ENCODE measurements at regions not wholly inside any gene's neighbourhood (a gene's known extent, or its start where the extent isn't known, plus 50 kb on each side); places are given as distances from the start of the nearest gene placed in this dataset.

DNA sequence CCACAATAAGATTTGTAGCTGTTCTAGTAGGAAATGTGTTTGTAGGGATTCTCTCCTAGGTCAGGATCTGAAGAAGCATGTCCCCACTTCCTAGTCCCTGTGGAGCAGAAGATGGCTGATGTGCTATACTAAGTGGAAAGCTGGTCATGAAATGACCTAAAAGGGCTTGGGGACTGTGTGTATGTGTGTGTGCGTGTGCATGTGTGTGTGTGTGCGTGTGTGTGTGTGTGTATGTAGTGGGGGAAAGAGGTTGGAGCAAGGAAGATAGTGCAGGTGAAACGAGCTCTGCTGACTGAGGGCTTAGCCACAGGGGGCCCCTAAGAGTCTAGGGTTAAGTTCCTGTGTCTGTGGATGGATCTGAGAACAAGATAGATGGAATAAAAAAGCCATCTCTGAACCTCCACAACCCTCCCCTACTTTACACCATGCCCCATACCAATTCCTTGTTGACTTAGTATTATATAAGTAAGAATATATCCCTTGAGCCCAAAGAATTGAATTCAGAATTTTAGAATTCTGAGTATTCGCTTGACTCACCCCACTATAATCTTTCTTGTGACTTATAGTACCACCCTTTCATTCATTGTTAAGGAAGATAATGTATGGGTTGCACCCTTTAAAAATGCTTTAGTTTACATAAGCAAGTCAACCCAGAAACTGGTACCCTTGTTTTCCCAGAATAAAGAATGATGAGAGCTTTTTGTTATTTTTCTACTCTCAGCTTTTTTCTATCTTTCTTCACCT lies 96.1 kb downstream of the RPL22L1 start:
- Histone ChIP-seq H3K36me3 (ENCODE audit: control insufficient read depth in 2 of 2, insufficient read depth in 2 of 2, low read length in 1 of 2) (no peaks in the 10 kb centered on the region), H3K27ac (ENCODE audit: low read depth in 1 of 2, low read length in 1 of 2) (no peak overlapping the region), H3K4me3 (ENCODE audit: low read length in 2 of 2) (no peak overlapping the region), H3K27me3 (ENCODE audit: control insufficient read depth in 2 of 2, insufficient read depth in 1 of 2, low read length in 1 of 2) (no peaks in the 10 kb centered on the region), H3K4me1 (ENCODE audit: control insufficient read depth in 2 of 2, insufficient read depth in 2 of 2, low read length in 2 of 2) (no peaks in the 10 kb centered on the region), H3K9me3 (ENCODE audit: control insufficient read depth in 2 of 2, insufficient read depth in 1 of 2, low read length in 1 of 2) (no peaks in the 10 kb centered on the region)
- 83% methylated on average over 4 of the region's 4 CpGs for WGBS
- no peak for DNase-seq (ENCODE audit: low read depth in 6 of 9, low spot score in 9 of 9)

DNA sequence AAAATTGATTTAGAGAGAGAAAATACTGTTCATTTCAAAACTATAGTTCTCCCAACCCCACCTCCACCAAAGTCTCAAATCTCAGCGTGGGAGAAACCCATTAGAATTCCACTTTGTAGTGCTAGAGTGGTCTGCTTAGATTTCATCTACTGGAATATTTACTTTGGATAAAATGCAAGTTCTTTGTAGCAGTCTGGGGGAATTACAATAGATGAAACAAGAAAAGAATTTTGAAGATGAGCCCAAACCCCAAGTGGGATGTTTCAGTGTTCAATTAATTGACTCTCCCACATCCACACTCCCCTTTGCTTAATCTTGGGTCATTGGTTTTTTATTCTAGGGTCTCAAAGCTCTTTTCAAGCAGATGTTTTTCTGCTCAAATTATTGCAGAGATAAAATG lies 97.8 kb downstream of the RPL22L1 start:
- H3K4me3 ChIP-seq (ENCODE audit: low read length in 2 of 2): no peak overlapping the region
- WGBS: 84% methylated on average over 1 of the region's 1 CpG
- no peaks in the 10 kb centered on the region for H3K27me3 ChIP-seq (ENCODE audit: control insufficient read depth in 2 of 2, insufficient read depth in 1 of 2, low read length in 1 of 2)
- no peak for DNase-seq (ENCODE audit: low read depth in 6 of 9, low spot score in 9 of 9)
- H3K9me3 ChIP-seq (ENCODE audit: control insufficient read depth in 2 of 2, insufficient read depth in 1 of 2, low read length in 1 of 2): no peaks in the 10 kb centered on the region
- H3K27ac ChIP-seq (ENCODE audit: low read depth in 1 of 2, low read length in 1 of 2): no peak overlapping the region
- no peaks in the 10 kb centered on the region for H3K4me1 ChIP-seq (ENCODE audit: control insufficient read depth in 2 of 2, insufficient read depth in 2 of 2, low read length in 2 of 2)
- H3K36me3 ChIP-seq (ENCODE audit: control insufficient read depth in 2 of 2, insufficient read depth in 2 of 2, low read length in 1 of 2): no peaks in the 10 kb centered on the region

DNA sequence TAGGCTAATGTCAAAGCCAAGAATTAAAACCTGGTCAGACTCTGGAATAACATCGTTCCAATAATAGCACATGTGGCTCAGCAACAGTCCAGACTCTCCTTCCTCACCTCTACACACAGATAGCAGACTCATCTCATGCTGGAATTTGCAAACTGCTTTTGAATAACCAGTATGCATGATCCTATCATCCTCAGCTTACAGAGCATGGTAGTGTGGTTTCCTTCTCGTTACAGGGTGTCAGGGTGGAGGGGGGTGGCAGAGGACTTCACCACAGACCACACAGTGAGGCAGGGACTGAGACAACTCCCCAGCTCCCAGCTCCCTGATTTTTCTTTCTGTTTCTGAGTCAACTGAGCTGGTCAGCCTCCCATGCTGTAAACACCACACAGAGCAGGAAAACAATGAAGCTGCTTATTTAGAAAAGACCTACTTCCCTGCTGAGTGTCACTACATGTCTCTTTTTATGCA lies 101.6 kb downstream of the RPL22L1 start:
- H3K4me1 ChIP-seq (ENCODE audit: control insufficient read depth in 2 of 2, insufficient read depth in 2 of 2, low read length in 2 of 2): no peaks in the 10 kb centered on the region
- H3K27ac ChIP-seq (ENCODE audit: low read depth in 1 of 2, low read length in 1 of 2): no peak overlapping the region
- no peaks in the 10 kb centered on the region for H3K36me3 ChIP-seq (ENCODE audit: control insufficient read depth in 2 of 2, insufficient read depth in 2 of 2, low read length in 1 of 2)
- no peaks in the 10 kb centered on the region for H3K27me3 ChIP-seq (ENCODE audit: control insufficient read depth in 2 of 2, insufficient read depth in 1 of 2, low read length in 1 of 2)
- no peaks in the 10 kb centered on the region for H3K9me3 ChIP-seq (ENCODE audit: control insufficient read depth in 2 of 2, insufficient read depth in 1 of 2, low read length in 1 of 2)
- DNase-seq (ENCODE audit: low read depth in 6 of 9, low spot score in 9 of 9): no peak
- 44% methylated on average over 2 of the region's 2 CpGs for WGBS
- no peak overlapping the region for H3K4me3 ChIP-seq (ENCODE audit: low read length in 2 of 2)

DNA sequence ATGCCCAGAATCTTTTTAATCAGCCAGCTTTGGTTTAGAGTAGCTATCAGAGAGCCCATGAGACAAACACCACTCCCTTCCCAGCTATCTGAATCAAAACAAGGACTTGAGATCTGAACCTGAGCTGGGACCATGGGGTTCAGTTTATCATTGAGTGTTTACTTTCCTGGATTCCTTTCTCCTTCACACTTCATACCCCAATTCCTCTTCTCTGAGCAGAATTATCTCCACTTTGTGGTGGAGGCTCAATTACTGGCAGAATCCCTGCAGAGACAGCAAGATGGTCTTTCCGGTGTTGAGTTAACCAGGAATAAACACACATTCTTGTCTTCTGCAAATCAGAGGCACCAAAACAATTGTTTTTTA lies 102.4 kb downstream of the RPL22L1 start:
- Histone ChIP-seq H3K4me3 (ENCODE audit: low read length in 2 of 2) (no peak overlapping the region), H3K9me3 (ENCODE audit: control insufficient read depth in 2 of 2, insufficient read depth in 1 of 2, low read length in 1 of 2) (no peaks in the 10 kb centered on the region), H3K27ac (ENCODE audit: low read depth in 1 of 2, low read length in 1 of 2) (no peak overlapping the region), H3K27me3 (ENCODE audit: control insufficient read depth in 2 of 2, insufficient read depth in 1 of 2, low read length in 1 of 2) (no peaks in the 10 kb centered on the region), H3K36me3 (ENCODE audit: control insufficient read depth in 2 of 2, insufficient read depth in 2 of 2, low read length in 1 of 2) (no peaks in the 10 kb centered on the region), H3K4me1 (ENCODE audit: control insufficient read depth in 2 of 2, insufficient read depth in 2 of 2, low read length in 2 of 2) (no peaks in the 10 kb centered on the region)
- no peak for DNase-seq (ENCODE audit: low read depth in 6 of 9, low spot score in 9 of 9)
- WGBS: 97% methylated on average over 1 of the region's 1 CpG

DNA sequence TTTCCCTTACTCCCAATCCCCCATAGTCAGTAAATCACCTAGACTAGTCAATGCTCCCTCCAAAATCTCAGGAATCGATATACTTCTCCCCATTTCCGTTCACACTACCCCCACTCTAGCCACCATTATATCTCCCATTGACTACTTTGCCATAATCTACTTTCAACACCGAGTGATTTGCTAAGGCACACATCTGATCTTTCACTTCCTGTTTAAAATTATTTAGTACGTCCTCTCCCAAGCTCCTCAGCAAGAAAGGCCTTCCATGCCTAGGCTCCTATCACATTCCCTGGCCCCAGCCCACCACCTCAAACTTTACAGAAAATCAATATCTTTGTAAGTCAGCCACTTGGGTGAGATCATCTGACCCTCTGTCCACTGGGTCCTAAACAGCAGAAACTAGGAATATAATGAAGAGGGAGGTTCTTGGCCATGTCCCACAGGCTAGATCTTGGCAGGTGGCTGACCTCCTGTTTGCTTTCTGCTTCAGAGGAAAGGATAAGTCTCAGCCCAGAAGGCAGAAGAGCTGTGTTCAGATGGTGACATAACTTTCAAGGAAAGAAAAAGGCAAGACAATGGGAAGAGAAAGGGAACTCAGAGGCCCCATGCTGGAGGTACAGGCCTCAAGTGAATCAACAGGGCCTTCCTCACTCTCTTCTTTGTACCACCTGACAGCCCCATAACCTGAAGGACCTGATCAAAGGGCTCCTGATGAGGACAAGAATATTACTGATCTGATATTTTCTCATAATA lies 103.0 kb downstream of the RPL22L1 start:
- no peak for DNase-seq (ENCODE audit: low read depth in 6 of 9, low spot score in 9 of 9)
- Histone ChIP-seq H3K27me3 (ENCODE audit: control insufficient read depth in 2 of 2, insufficient read depth in 1 of 2, low read length in 1 of 2) (no peaks in the 10 kb centered on the region), H3K4me1 (ENCODE audit: control insufficient read depth in 2 of 2, insufficient read depth in 2 of 2, low read length in 2 of 2) (no peaks in the 10 kb centered on the region), H3K27ac (ENCODE audit: low read depth in 1 of 2, low read length in 1 of 2) (no peak overlapping the region), H3K4me3 (ENCODE audit: low read length in 2 of 2) (no peak overlapping the region), H3K36me3 (ENCODE audit: control insufficient read depth in 2 of 2, insufficient read depth in 2 of 2, low read length in 1 of 2) (no peaks in the 10 kb centered on the region), H3K9me3 (ENCODE audit: control insufficient read depth in 2 of 2, insufficient read depth in 1 of 2, low read length in 1 of 2) (no peaks in the 10 kb centered on the region)
- 91% methylated on average over 4 of the region's 4 CpGs for WGBS

DNA sequence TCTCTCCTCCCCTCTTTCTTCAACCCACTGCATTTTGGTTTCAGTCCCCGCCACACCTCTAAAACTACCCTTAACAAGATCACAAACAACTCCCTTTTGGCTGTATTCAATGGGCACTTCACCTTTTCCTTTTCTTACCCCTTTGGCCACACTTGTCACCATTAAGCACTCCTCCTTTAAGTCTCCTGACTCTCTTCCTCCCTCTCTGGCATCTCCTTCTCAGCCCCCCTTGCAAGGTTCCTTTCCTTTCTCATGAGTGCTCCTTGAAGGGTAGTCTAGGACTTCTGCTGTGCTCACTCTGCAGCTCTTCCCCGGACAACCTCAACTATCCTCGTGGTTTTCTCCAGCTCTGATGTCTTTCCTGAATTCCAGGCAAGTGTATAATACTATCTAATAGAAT lies 103.7 kb downstream of the RPL22L1 start:
- no peaks in the 10 kb centered on the region for H3K9me3 ChIP-seq (ENCODE audit: control insufficient read depth in 2 of 2, insufficient read depth in 1 of 2, low read length in 1 of 2)
- no peak overlapping the region for H3K27ac ChIP-seq (ENCODE audit: low read depth in 1 of 2, low read length in 1 of 2)
- no peaks in the 10 kb centered on the region for H3K36me3 ChIP-seq (ENCODE audit: control insufficient read depth in 2 of 2, insufficient read depth in 2 of 2, low read length in 1 of 2)
- DNase-seq (ENCODE audit: low read depth in 6 of 9, low spot score in 9 of 9): no peak
- no peaks in the 10 kb centered on the region for H3K27me3 ChIP-seq (ENCODE audit: control insufficient read depth in 2 of 2, insufficient read depth in 1 of 2, low read length in 1 of 2)
- WGBS: 97% methylated on average over 3 of the region's 3 CpGs
- H3K4me1 ChIP-seq (ENCODE audit: control insufficient read depth in 2 of 2, insufficient read depth in 2 of 2, low read length in 2 of 2): no peaks in the 10 kb centered on the region
- no peak overlapping the region for H3K4me3 ChIP-seq (ENCODE audit: low read length in 2 of 2)

DNA sequence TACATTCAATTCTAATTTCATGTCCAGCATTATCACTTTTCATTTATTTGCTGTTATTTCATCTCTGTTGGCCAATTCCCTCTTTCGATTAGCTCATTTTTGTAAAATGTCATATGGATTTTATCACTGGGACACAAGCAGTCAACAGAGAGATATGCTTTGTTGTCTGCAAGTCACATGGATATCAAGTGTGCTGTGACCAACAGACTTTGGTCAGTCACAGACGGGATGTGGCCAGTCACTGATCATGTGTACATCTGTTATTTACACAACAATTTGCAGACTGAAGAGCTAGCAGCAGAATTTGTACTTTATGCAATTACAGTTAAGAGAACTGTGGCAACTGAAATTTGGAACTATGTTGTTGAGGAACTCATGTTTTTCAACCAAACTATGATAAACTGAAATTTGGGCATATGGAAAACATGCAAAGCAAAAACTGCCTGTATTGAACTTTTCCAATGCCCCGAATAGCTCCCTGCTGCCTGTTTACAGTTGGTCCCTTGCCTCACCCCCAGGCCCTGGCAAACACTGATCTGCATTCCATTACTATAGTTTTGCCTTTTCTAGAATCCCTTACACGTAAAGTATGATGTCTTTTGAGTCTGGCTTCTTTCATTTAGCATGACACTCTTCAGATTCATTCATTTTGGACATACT lies 104.4 kb downstream of the RPL22L1 start:
- Histone ChIP-seq H3K27ac (ENCODE audit: low read depth in 1 of 2, low read length in 1 of 2) (no peak overlapping the region), H3K36me3 (ENCODE audit: control insufficient read depth in 2 of 2, insufficient read depth in 2 of 2, low read length in 1 of 2) (no peaks in the 10 kb centered on the region), H3K27me3 (ENCODE audit: control insufficient read depth in 2 of 2, insufficient read depth in 1 of 2, low read length in 1 of 2) (no peaks in the 10 kb centered on the region), H3K9me3 (ENCODE audit: control insufficient read depth in 2 of 2, insufficient read depth in 1 of 2, low read length in 1 of 2) (no peaks in the 10 kb centered on the region), H3K4me1 (ENCODE audit: control insufficient read depth in 2 of 2, insufficient read depth in 2 of 2, low read length in 2 of 2) (no peaks in the 10 kb centered on the region), H3K4me3 (ENCODE audit: low read length in 2 of 2) (no peak overlapping the region)
- no peak for DNase-seq (ENCODE audit: low read depth in 6 of 9, low spot score in 9 of 9)
- 95% methylated on average over 4 of the region's 4 CpGs for WGBS

DNA sequence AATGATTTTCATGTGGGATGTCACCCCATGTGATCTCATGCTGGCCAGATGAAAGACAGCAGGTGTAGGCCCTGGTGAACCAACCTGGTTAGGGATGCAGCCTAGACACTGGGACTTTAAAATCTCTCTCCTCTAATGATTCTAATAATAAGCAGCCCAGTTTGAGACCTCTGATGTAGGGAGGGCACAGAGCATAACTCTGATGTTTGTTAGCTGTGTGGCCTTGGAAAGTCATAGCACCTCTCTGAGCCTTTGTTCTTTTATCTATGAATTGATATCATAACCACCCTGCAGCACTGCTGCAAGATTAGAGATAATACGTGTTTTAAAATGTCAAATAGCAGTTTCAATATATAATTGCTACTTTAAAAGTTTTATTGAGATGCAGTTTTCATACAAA lies 106.0 kb downstream of the RPL22L1 start:
- H3K36me3 ChIP-seq (ENCODE audit: control insufficient read depth in 2 of 2, insufficient read depth in 2 of 2, low read length in 1 of 2): no peaks in the 10 kb centered on the region
- WGBS: 91% methylated on average over 1 of the region's 1 CpG

DNA sequence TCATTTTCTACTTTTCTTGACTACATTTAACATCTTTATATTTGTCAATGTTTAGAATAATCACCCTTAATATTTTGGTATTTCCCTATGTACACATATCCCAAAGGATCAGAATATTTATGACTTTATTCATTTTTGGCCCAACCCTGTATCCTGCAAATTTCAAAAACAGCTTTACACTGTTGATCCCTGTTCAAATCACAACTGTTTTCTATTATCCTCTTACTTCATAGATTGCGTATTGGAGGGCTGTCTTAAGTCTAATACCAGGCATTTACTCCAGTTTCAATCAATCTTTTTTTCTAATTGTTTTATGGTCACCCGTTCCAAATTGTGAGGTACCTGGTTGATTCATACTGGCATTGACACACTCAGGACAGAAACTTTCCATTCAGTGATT lies 107.9 kb downstream of the RPL22L1 start:
- H3K4me1 ChIP-seq (ENCODE audit: control insufficient read depth in 2 of 2, insufficient read depth in 2 of 2, low read length in 2 of 2): no peaks in the 10 kb centered on the region
- no peaks in the 10 kb centered on the region for H3K36me3 ChIP-seq (ENCODE audit: control insufficient read depth in 2 of 2, insufficient read depth in 2 of 2, low read length in 1 of 2)
- no peaks in the 10 kb centered on the region for H3K27me3 ChIP-seq (ENCODE audit: control insufficient read depth in 2 of 2, insufficient read depth in 1 of 2, low read length in 1 of 2)
- no peak overlapping the region for H3K27ac ChIP-seq (ENCODE audit: low read depth in 1 of 2, low read length in 1 of 2)
- no peak for DNase-seq (ENCODE audit: low read depth in 6 of 9, low spot score in 9 of 9)
- WGBS: 96% methylated on average over 2 of the region's 2 CpGs
- no peak overlapping the region for H3K4me3 ChIP-seq (ENCODE audit: low read length in 2 of 2)
- H3K9me3 ChIP-seq (ENCODE audit: control insufficient read depth in 2 of 2, insufficient read depth in 1 of 2, low read length in 1 of 2): no peaks in the 10 kb centered on the region

More for the DNA sequence above, 106.0 kb downstream of the RPL22L1 start:
- H3K4me1 ChIP-seq (ENCODE audit: control insufficient read depth in 2 of 2, insufficient read depth in 2 of 2, low read length in 2 of 2): no peaks in the 10 kb centered on the region
- H3K4me3 ChIP-seq (ENCODE audit: low read length in 2 of 2): no peak overlapping the region
- no peak overlapping the region for H3K27ac ChIP-seq (ENCODE audit: low read depth in 1 of 2, low read length in 1 of 2)
- no peaks in the 10 kb centered on the region for H3K9me3 ChIP-seq (ENCODE audit: control insufficient read depth in 2 of 2, insufficient read depth in 1 of 2, low read length in 1 of 2)
- H3K27me3 ChIP-seq (ENCODE audit: control insufficient read depth in 2 of 2, insufficient read depth in 1 of 2, low read length in 1 of 2): no peaks in the 10 kb centered on the region
- no peak for DNase-seq (ENCODE audit: low read depth in 6 of 9, low spot score in 9 of 9)

Data from thymus (tissue), 11 donors.